Cortex of kidney (tissue), 1 donor: ENCODE measurements at regions not wholly inside any gene's neighbourhood (a gene's known extent, or its start where the extent isn't known, plus 50 kb on each side); places are given as distances from the start of the nearest gene placed in this dataset.

Source experiments
- DNase-seq: peaks from one replicate; lab custom pipeline; 2025; lab: John Stamatoyannopoulos, UW

- DNase-seq: no peak
Observed at GRCh38 chr5:8473827-8474568, 605.0 kb downstream of the MTRR start.

GRCh38 chr5:8474569-8474930 is 605.6 kb downstream of the MTRR start:
- DNase-seq: no peak

GRCh38 chr5:8478326-8478725 is 609.4 kb downstream of the MTRR start:
- DNase-seq: no peak

- no peak for DNase-seq
Observed at GRCh38 chr5:8481007-8481406, 612.1 kb downstream of the MTRR start.

- DNase-seq: no peak
Observed at GRCh38 chr5:8491254-8491653, 622.3 kb downstream of the MTRR start.

GRCh38 chr5:8493176-8493575 is 624.2 kb downstream of the MTRR start:
- no peak for DNase-seq

- no peak for DNase-seq
Observed at GRCh38 chr5:8500426-8500825, 631.5 kb downstream of the MTRR start.

- no peak for DNase-seq
Observed at GRCh38 chr5:8505196-8505595, 636.2 kb downstream of the MTRR start.

- DNase-seq: no peak
Observed at GRCh38 chr5:8508231-8508630, 639.3 kb downstream of the MTRR start.

- DNase-seq: no peak
Observed at GRCh38 chr5:8516356-8516755, 647.4 kb downstream of the MTRR start.

- DNase-seq: no peak
Observed at GRCh38 chr5:8517456-8517855, 648.5 kb downstream of the MTRR start.

- DNase-seq: no peak
Observed at GRCh38 chr5:8520917-8521316, 652.0 kb downstream of the MTRR start.

- DNase-seq: no peak
Observed at GRCh38 chr5:8521991-8522390, 653.0 kb downstream of the MTRR start.

GRCh38 chr5:8522646-8523045 is 653.7 kb downstream of the MTRR start:
- DNase-seq: no peak

GRCh38 chr5:8523501-8523900 is 654.6 kb downstream of the MTRR start:
- DNase-seq: no peak

- no peak for DNase-seq
Observed at GRCh38 chr5:8525819-8526218, 656.9 kb downstream of the MTRR start.

- no peak for DNase-seq
Observed at GRCh38 chr5:8528106-8528505, 659.2 kb downstream of the MTRR start.

- DNase-seq: no peak
Observed at GRCh38 chr5:8538821-8539220, 669.9 kb downstream of the MTRR start.

- no peak for DNase-seq
Observed at GRCh38 chr5:8540317-8540716, 671.4 kb downstream of the MTRR start.

GRCh38 chr5:8550921-8551320 is 682.0 kb downstream of the MTRR start:
- no peak for DNase-seq

GRCh38 chr5:8553364-8553763 is 684.4 kb downstream of the MTRR start:
- no peak for DNase-seq

GRCh38 chr5:8557728-8558127 is 688.8 kb downstream of the MTRR start:
- no peak for DNase-seq

- no peak for DNase-seq
Observed at GRCh38 chr5:8560776-8561175, 691.8 kb downstream of the MTRR start.

- DNase-seq: no peak
Observed at GRCh38 chr5:8561224-8561840, 692.4 kb downstream of the MTRR start.
